Retinal pigment epithelial cell (primary cell): ENCODE measurements at regions not wholly inside any gene's neighbourhood (a gene's known extent, or its start where the extent isn't known, plus 50 kb on each side); places are given as distances from the start of the nearest gene placed in this dataset.

Experiments used
- DNase-seq: peaks from one replicate; pipeline ENCODE4 v3.0.0-alpha.2; 2010; ENCODE audit warnings: low read depth
- H3K4me3 ChIP-seq: 2 replicates; pipeline ENCODE4 v1.5.1; 2011; ENCODE audit warnings: mild to moderate bottlenecking, low read length, control low read depth, moderate library complexity
- CTCF ChIP-seq: conservative IDR thresholded peaks from 2 replicates; pipeline ENCODE4 v1.5.1; 2011; ENCODE audit warnings: low read depth, low read length, control low read depth, inconsistent platforms

GRCh38 chr14:104428860-104429259 is 150.7 kb upstream of the C14orf180 start:
- no peak overlapping the region for H3K4me3 ChIP-seq
- no peak for TF ChIP-seq CTCF
- no peak for DNase-seq

- TF ChIP-seq CTCF = no peak
- H3K4me3 ChIP-seq = no peak overlapping the region
- no peak for DNase-seq
Observed at GRCh38 chr14:104429291-104429861, 150.2 kb upstream of the C14orf180 start.

GRCh38 chr14:104431351-104431928 is 148.1 kb upstream of the C14orf180 start:
- TF ChIP-seq CTCF = no peak
- H3K4me3 ChIP-seq = no peak overlapping the region
- DNase-seq = no peak

- TF ChIP-seq CTCF = no peak
- H3K4me3 ChIP-seq = no peak overlapping the region
- DNase-seq = no peak
Observed at GRCh38 chr14:104431929-104432541, 147.5 kb upstream of the C14orf180 start.

- H3K4me3 ChIP-seq = no peak overlapping the region
- TF ChIP-seq CTCF = no peak
- no peak for DNase-seq
Observed at GRCh38 chr14:104432611-104433231, 146.8 kb upstream of the C14orf180 start.

GRCh38 chr14:104433401-104434213 is 146.0 kb upstream of the C14orf180 start:
- DNase-seq = no peak
- TF ChIP-seq CTCF = no peak
- H3K4me3 ChIP-seq = no peak overlapping the region
